ENCODE measurements at regions not wholly inside any gene's neighbourhood (a gene's known extent, or its start where the extent isn't known, plus 50 kb on each side); places are given as distances from the start of the nearest gene placed in this dataset.

DNA sequence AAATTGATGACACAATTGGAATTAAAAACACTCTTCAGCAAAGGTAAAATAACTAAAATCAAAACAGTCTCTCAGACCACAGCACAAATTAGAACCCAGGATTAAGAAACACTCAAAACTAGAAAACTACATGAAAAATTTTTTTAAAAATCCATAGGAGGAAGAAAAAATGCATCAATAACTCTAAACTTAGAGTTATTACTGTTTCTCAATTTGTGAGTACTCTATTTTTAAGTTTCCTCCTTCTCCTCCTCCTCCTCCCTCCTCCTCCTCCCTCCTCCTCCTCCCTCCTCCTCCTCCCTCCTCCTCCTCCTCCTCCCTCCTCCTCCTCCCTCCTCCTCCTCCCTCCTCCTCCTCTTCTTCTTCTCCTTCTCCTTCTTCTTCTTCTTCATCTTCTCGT is 1395.7 kb downstream of the STIM2 start (continued):
- TF ChIP-seq RELB (IDR thresholded peaks at IDR 0.05; ENCODE audit: low read depth) (no peak), HDAC2 (IDR thresholded peaks at IDR 0.05) (no peak), TCF7 (IDR thresholded peaks at IDR 0.05; ENCODE audit: borderline replicate concordance) (no peak), ASH2L (IDR thresholded peaks at IDR 0.05; ENCODE audit: borderline replicate concordance, low read depth) (no peak)
- TF ChIP-seq, protein P1, sequence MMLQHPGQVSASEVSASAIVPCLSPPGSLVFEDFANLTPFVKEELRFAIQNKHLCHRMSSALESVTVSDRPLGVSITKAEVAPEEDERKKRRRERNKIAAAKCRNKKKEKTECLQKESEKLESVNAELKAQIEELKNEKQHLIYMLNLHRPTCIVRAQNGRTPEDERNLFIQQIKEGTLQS (IDR thresholded peaks at IDR 0.05; ENCODE audit: borderline replicate concordance, extremely low read depth, low read depth, low read length): no peak

- no peaks in the 10 kb centered on the region for H4K20me1 ChIP-seq (ENCODE audit: control insufficient read depth, insufficient read depth)
- RAD21 ChIA-PET (ENCODE audit: unreplicated experiment): interaction anchor here (1.3 to 1.7 kb wide), 2 partner anchors 11 to 14 kb away, joined by 3 to 7 read pairs; no protein-coding TSS in a partner anchor
- in situ Hi-C loops (cut with MboI): no loop called here
These were observed 1399.3 kb downstream of the STIM2 start for GRCh38 chr4:28259951-28260350.

More at GRCh38 chr4:28259951-28260350, 1399.3 kb downstream of the STIM2 start:
- CTCF ChIA-PET: no interaction called here
- no peak overlapping the region for H3K9ac ChIP-seq (ENCODE audit: control insufficient read depth, insufficient read depth, low read length)
- SMC1A ChIA-PET (ENCODE audit: uncharacterized antibody, unreplicated experiment): interaction anchor here (1.1 to 2.3 kb wide), 2 partner anchors 11 to 32 kb away, joined by 4 to 13 read pairs; no protein-coding TSS in a partner anchor
- FAIRE-seq (no peak), DNase-seq (ENCODE audit: low read depth, low spot score) (no peak), ATAC-seq (no peak)
- H3K9me3 ChIP-seq (replicated peaks; ENCODE audit: control insufficient read depth, insufficient read depth, low read length): no peaks in the 10 kb centered on the region
- H3K27ac ChIP-seq (ENCODE audit: control insufficient read depth, insufficient read depth): no peak overlapping the region
- no peaks in the 10 kb centered on the region for H3K4me1 ChIP-seq (ENCODE audit: control insufficient read depth, insufficient read depth, low read length)
- intact Hi-C loops (cut with micrococcal nuclease; ENCODE audit: unreplicated experiment): no loop called here
- H3K27me3 ChIP-seq (replicated peaks in 1 of 2; ENCODE audit: control insufficient read depth in 2 of 2, insufficient read depth in 2 of 2, low read length in 1 of 2): no peaks in the 10 kb centered on the region
- POLR2A ChIA-PET: interaction anchor here (1.2 kb wide), 1 partner anchor 8 kb away, joined by 4 read pairs; no protein-coding TSS in a partner anchor
- no peak overlapping the region for H3K4me2 ChIP-seq (ENCODE audit: control insufficient read depth, insufficient read depth)
- no TSS peak for BruUV-seq (replicated peaks)
- TF ChIP-seq FOXM1 (IDR thresholded peaks at IDR 0.05; ENCODE audit: low read depth, low read length) (no peak), YY1 (IDR thresholded peaks at IDR 0.05; ENCODE audit: low read depth, low read length) (no peak), SREBF2 (IDR thresholded peaks at IDR 0.05; ENCODE audit: low read length) (no peak), E2F4 (IDR thresholded peaks at IDR 0.05; ENCODE audit: low read depth, low read length) (no peak), NBN (IDR thresholded peaks at IDR 0.05) (no peak), BRCA1 (IDR thresholded peaks at IDR 0.05; ENCODE audit: low read depth, low read length) (no peak), MTA2 (IDR thresholded peaks at IDR 0.05; ENCODE audit: low read depth) (no peak), NFYA (IDR thresholded peaks at IDR 0.05; ENCODE audit: borderline replicate concordance, low read depth, low read length) (no peak), SIN3A (IDR thresholded peaks at IDR 0.05; ENCODE audit: low read depth, low read length) (no peak), STAT3 (IDR thresholded peaks at IDR 0.05; ENCODE audit: low read depth, low read length) (no peak)
- TF ChIP-seq, protein P2, sequence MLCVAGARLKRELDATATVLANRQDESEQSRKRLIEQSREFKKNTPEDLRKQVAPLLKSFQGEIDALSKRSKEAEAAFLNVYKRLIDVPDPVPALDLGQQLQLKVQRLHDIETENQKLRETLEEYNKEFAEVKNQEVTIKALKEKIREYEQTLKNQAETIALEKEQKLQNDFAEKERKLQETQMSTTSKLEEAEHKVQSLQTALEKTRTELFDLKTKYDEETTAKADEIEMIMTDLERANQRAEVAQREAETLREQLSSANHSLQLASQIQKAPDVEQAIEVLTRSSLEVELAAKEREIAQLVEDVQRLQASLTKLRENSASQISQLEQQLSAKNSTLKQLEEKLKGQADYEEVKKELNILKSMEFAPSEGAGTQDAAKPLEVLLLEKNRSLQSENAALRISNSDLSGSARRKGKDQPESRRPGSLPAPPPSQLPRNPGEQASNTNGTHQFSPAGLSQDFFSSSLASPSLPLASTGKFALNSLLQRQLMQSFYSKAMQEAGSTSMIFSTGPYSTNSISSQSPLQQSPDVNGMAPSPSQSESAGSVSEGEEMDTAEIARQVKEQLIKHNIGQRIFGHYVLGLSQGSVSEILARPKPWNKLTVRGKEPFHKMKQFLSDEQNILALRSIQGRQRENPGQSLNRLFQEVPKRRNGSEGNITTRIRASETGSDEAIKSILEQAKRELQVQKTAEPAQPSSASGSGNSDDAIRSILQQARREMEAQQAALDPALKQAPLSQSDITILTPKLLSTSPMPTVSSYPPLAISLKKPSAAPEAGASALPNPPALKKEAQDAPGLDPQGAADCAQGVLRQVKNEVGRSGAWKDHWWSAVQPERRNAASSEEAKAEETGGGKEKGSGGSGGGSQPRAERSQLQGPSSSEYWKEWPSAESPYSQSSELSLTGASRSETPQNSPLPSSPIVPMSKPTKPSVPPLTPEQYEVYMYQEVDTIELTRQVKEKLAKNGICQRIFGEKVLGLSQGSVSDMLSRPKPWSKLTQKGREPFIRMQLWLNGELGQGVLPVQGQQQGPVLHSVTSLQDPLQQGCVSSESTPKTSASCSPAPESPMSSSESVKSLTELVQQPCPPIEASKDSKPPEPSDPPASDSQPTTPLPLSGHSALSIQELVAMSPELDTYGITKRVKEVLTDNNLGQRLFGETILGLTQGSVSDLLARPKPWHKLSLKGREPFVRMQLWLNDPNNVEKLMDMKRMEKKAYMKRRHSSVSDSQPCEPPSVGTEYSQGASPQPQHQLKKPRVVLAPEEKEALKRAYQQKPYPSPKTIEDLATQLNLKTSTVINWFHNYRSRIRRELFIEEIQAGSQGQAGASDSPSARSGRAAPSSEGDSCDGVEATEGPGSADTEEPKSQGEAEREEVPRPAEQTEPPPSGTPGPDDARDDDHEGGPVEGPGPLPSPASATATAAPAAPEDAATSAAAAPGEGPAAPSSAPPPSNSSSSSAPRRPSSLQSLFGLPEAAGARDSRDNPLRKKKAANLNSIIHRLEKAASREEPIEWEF (IDR thresholded peaks at IDR 0.05; ENCODE audit: insufficient replicate concordance, low read depth, low read length): no peak
- no peak overlapping the region for H2AFZ ChIP-seq (ENCODE audit: control insufficient read depth, low read depth, low read length)
- no peaks in the 10 kb centered on the region for H3K79me2 ChIP-seq (ENCODE audit: control insufficient read depth, insufficient read depth, low read length)
- 44% methylated on average over 1 of the region's 1 CpG for WGBS (ENCODE audit: insufficient coverage, insufficient replicate concordance, low lambda C conversion rate, missing lambda C conversion rate)
- H3K36me3 ChIP-seq (ENCODE audit: control insufficient read depth in 2 of 2, insufficient read depth in 2 of 2, low read length in 1 of 2): no peaks in the 10 kb centered on the region
- no peak overlapping the region for H3K4me3 ChIP-seq

All from GM12878 (cell line).